NCI-H69 (cell line): ENCODE measurements at regions not wholly inside any gene's neighbourhood (a gene's known extent, or its start where the extent isn't known, plus 50 kb on each side); places are given as distances from the start of the nearest gene placed in this dataset.
A peak's percentile ranks its signal among the peaks of the same experiment; 100 is the strongest.

Experiments
- DNase-seq: peaks from one replicate; lab custom pipeline; 2025; lab: John Stamatoyannopoulos, UW

GRCh38 chr14:101179691-101180211, 276.2 kb upstream of the RTL1 start:
- no peak for DNase-seq

- no peak for DNase-seq
Measured at GRCh38 chr14:101181446-101182313, 278.2 kb upstream of the RTL1 start.

GRCh38 chr14:101182476-101182875, 279.0 kb upstream of the RTL1 start:
- DNase-seq, result no peak

- DNase-seq, result no peak
Measured at GRCh38 chr14:101183376-101184103, 280.0 kb upstream of the RTL1 start.

GRCh38 chr14:101184104-101184455, 280.6 kb upstream of the RTL1 start:
- no peak for DNase-seq

- no peak for DNase-seq
Measured at GRCh38 chr14:101184572-101184971, 281.1 kb upstream of the RTL1 start.

GRCh38 chr14:101185073-101185835, 281.7 kb upstream of the RTL1 start:
- DNase-seq, result no peak

- DNase-seq, result no peak
Measured at GRCh38 chr14:101185946-101186345, 282.4 kb upstream of the RTL1 start.

- DNase-seq, result peak; percentile 78
Measured at GRCh38 chr14:101186544-101186943, 283.0 kb upstream of the RTL1 start.

GRCh38 chr14:101186992-101187815, 283.7 kb upstream of the RTL1 start:
- peak; percentile 78 for DNase-seq

- no peak for DNase-seq
Measured at GRCh38 chr14:101187816-101188570, 284.5 kb upstream of the RTL1 start.

- DNase-seq, result no peak
Measured at GRCh38 chr14:101188571-101188915, 285.0 kb upstream of the RTL1 start.

GRCh38 chr14:101189266-101189665, 285.7 kb upstream of the RTL1 start:
- no peak for DNase-seq

GRCh38 chr14:101189962-101190560, 286.5 kb upstream of the RTL1 start:
- no peak for DNase-seq

- DNase-seq, result no peak
Measured at GRCh38 chr14:101191101-101191720, 287.7 kb upstream of the RTL1 start.

- DNase-seq, result no peak
Measured at GRCh38 chr14:101191721-101192660, 288.5 kb upstream of the RTL1 start.

GRCh38 chr14:101192661-101193000, 289.1 kb upstream of the RTL1 start:
- no peak for DNase-seq

GRCh38 chr14:101193106-101193844, 289.8 kb upstream of the RTL1 start:
- peak; percentile 46 for DNase-seq
